PC-9 (cell line): ENCODE measurements at regions not wholly inside any gene's neighbourhood (a gene's known extent, or its start where the extent isn't known, plus 50 kb on each side); places are given as distances from the start of the nearest gene placed in this dataset.
A peak's percentile ranks its signal among the peaks of the same experiment; 100 is the strongest.

Experiments used
- BruUV-seq: library from RNA; stranded (reverse); fragments of 400-500 nt; replicated peaks from 2 replicates; lab custom pipeline; 2021; lab: Mats Ljungman, UMichigan
- CTCF ChIA-PET: fragments of 300-600 bp; sonication (Branson Sonifier 250); formaldehyde crosslinking; loops from one replicate; lab custom pipeline; 2022; ENCODE audit warnings: antibody characterized with exemption; lab: Charles Lee
- POLR2A ChIA-PET: fragments of 300-600 bp; sonication (Branson Sonifier 250); formaldehyde crosslinking; loops from one replicate; lab custom pipeline; 2022; ENCODE audit warnings: antibody characterized with exemption; ENCODE audit not compliant: unreplicated experiment; lab: Charles Lee
- DNase-seq, 2 experiments: peaks; one replicate each; pipeline versions ENCODE4 v3.0.0 to v3.0.0-alpha.2; 2015 to 2022; ENCODE audit warnings: mixed read lengths in 1 of 2
- H2AFZ ChIP-seq: fragments of 200-600 bp; sonication (generic); 2 replicates; pipeline ENCODE4 v1.8.1; 2017; ENCODE audit warnings: antibody characterized with exemption
- H3F3A ChIP-seq: fragments of 200-600 bp; sonication (generic); 2 replicates; pipeline ENCODE4 v1.8.1; 2017; ENCODE audit warnings: antibody characterized with exemption, mild to moderate bottlenecking, low read depth; ENCODE audit not compliant: insufficient read depth
- H3K27ac ChIP-seq: fragments of 200-600 bp; sonication (generic); 2 replicates; pipeline ENCODE4 v1.6.1; 2016; ENCODE audit warnings: mixed run types
- H3K27me3 ChIP-seq: fragments of 200-600 bp; sonication (generic); 2 replicates; pipeline ENCODE4 v1.6.1; 2016; ENCODE audit warnings: low read depth, mixed run types; ENCODE audit not compliant: insufficient read depth
- H3K36me3 ChIP-seq: fragments of 200-600 bp; sonication (generic); 2 replicates; pipeline ENCODE4 v1.6.1; 2016; ENCODE audit warnings: low read depth, mixed run types
- H3K4me1 ChIP-seq: fragments of 200-600 bp; sonication (generic); replicated peaks from 2 replicates; pipeline ENCODE4 v1.6.1; 2016; ENCODE audit warnings: mixed run types; ENCODE audit not compliant: insufficient read depth
- H3K4me2 ChIP-seq: fragments of 200-600 bp; sonication (generic); 2 replicates; pipeline ENCODE4 v1.6.1; 2017; ENCODE audit warnings: mixed run types
- H3K4me3 ChIP-seq: fragments of 200-600 bp; sonication (generic); 2 replicates; pipeline ENCODE4 v1.6.1; 2016; ENCODE audit warnings: mixed run types
- H3K79me2 ChIP-seq: fragments of 200-600 bp; sonication (generic); 2 replicates; pipeline ENCODE4 v1.6.1; 2017; ENCODE audit warnings: low read depth, mixed run types
- H3K9me2 ChIP-seq: fragments of 200-600 bp; sonication (generic); 2 replicates; pipeline ENCODE4 v1.8.1; 2017; ENCODE audit warnings: mild to moderate bottlenecking; ENCODE audit not compliant: insufficient read depth
- H3K9me3 ChIP-seq: fragments of 200-600 bp; sonication (generic); 2 replicates; pipeline ENCODE4 v1.8.1; 2016; ENCODE audit warnings: low read depth; ENCODE audit not compliant: insufficient read depth
- H4K20me1 ChIP-seq: fragments of 200-600 bp; sonication (generic); 2 replicates; pipeline ENCODE4 v1.8.1; 2017; ENCODE audit not compliant: insufficient read depth
- CTCF ChIP-seq: fragments of 200-600 bp; sonication (generic); conservative IDR thresholded peaks from 2 replicates; pipeline ENCODE4 v1.6.1; 2017; ENCODE audit warnings: mixed run types, antibody characterized with exemption, mild to moderate bottlenecking, moderate library complexity
- EZH2 ChIP-seq: fragments of 200-600 bp; sonication (generic); IDR thresholded peaks from 2 replicates; pipeline ENCODE4 v1.8.0; 2017; ENCODE audit warnings: antibody characterized with exemption, low read depth
- intact Hi-C: fragments of 100-400 bp; cut with micrococcal nuclease; formaldehyde crosslinking; loops from one replicate; pipeline ENCODE4 v1.10.0; 2022; ENCODE audit not compliant: unreplicated experiment

- intact Hi-C loops: loop anchor here (5.0 kb wide), 1 partner anchor 35 kb away; no protein-coding TSS in a partner anchor
- Histone ChIP-seq H3K4me3 (no peak overlapping the region), H4K20me1 (no peaks in the 10 kb centered on the region), H3K27ac (no peak overlapping the region), H3K9me3 (no peaks in the 10 kb centered on the region), H2AFZ (0 out of 2 replicates have a peak overlapping the region, but pooled peaks have one; percentile 15), H3K27me3 (no peaks in the 10 kb centered on the region), H3K79me2 (no peaks in the 10 kb centered on the region), H3K4me1 (no peaks in the 10 kb centered on the region), H3K36me3 (no peaks in the 10 kb centered on the region), H3F3A (no peaks in the 10 kb centered on the region), H3K4me2 (no peak overlapping the region), H3K9me2 (no peaks in the 10 kb centered on the region)
- peak; percentile 44 to 48 for DNase-seq
- POLR2A ChIA-PET: interaction anchor here (0.6 kb wide), 1 partner anchor 163 kb away, joined by 3 read pairs; no protein-coding TSS in a partner anchor
- TF ChIP-seq EZH2 (no peak), CTCF (no peak)
- no TSS peak for BruUV-seq
- CTCF ChIA-PET: no interaction called here
These were observed 339.9 kb upstream of the BCHE start for GRCh38 chr3:166177130-166177529.

- no peak for DNase-seq
- H3K9me3 ChIP-seq: no peaks in the 10 kb centered on the region
- H3F3A ChIP-seq: no peaks in the 10 kb centered on the region
- POLR2A ChIA-PET: no interaction called here
- no peaks in the 10 kb centered on the region; the same call in 1 of the 2 replicates for H3K9me2 ChIP-seq
- no peak for TF ChIP-seq CTCF
- TF ChIP-seq EZH2: no peak
- H3K4me1 ChIP-seq: no peaks in the 10 kb centered on the region
- CTCF ChIA-PET: no interaction called here
- no peaks in the 10 kb centered on the region for H3K27me3 ChIP-seq
- BruUV-seq: no TSS peak
- H3K4me3 ChIP-seq: no peak overlapping the region
- H3K36me3 ChIP-seq: no peaks in the 10 kb centered on the region
- no peak overlapping the region for H2AFZ ChIP-seq
- H3K4me2 ChIP-seq: no peak overlapping the region
- no peak overlapping the region for H3K27ac ChIP-seq
- no peaks in the 10 kb centered on the region for H3K79me2 ChIP-seq
- no peaks in the 10 kb centered on the region for H4K20me1 ChIP-seq
- intact Hi-C loops: no loop called here
These were observed 334.5 kb upstream of the BCHE start for GRCh38 chr3:166171695-166172094.

GRCh38 chr3:166169681-166170080 lies 332.5 kb upstream of the BCHE start:
- BruUV-seq: no TSS peak
- no peak overlapping the region for H3K4me2 ChIP-seq
- H2AFZ ChIP-seq: no peak overlapping the region
- no peaks in the 10 kb centered on the region for H4K20me1 ChIP-seq
- no peaks in the 10 kb centered on the region for H3F3A ChIP-seq
- H3K4me3 ChIP-seq: no peak overlapping the region
- TF ChIP-seq EZH2 (no peak), CTCF (no peak)
- no peaks in the 10 kb centered on the region for H3K79me2 ChIP-seq
- no peak overlapping the region for H3K27ac ChIP-seq
- no peaks in the 10 kb centered on the region for H3K27me3 ChIP-seq
- no peak for DNase-seq
- ChIA-PET POLR2A (no interaction called here), CTCF (no interaction called here)
- H3K4me1 ChIP-seq: no peaks in the 10 kb centered on the region
- H3K36me3 ChIP-seq: no peaks in the 10 kb centered on the region
- no peaks in the 10 kb centered on the region; the same call in 1 of the 2 replicates for H3K9me2 ChIP-seq
- intact Hi-C loops: no loop called here
- no peaks in the 10 kb centered on the region for H3K9me3 ChIP-seq
